ENCODE measurements at regions not wholly inside any gene's neighbourhood (a gene's known extent, or its start where the extent isn't known, plus 50 kb on each side); places are given as distances from the start of the nearest gene placed in this dataset.
A peak's percentile ranks its signal among the peaks of the same experiment; 100 is the strongest.

DNA sequence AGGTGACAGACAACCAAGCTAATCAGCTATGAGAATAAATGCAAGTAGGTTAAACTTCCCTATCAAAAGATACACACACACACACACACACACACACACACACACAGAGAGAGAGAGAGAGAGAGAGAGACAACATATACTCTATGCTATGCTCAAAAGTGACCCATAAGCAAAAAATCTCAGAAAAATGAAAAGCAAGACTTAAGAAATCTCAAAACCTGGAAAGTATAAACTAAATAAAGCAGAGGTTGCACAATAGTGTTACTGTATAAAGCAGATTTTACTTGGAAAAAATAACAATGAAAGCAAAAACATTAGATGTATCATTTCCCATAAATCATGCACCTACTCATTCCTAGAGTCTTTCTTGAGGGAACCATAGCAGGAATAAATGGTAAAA lies 221.5 kb downstream of the INHBA start:
- TF ChIP-seq POLR2A (IDR thresholded peaks at IDR 0.05) = no peak
- TF ChIP-seq, protein P1, sequence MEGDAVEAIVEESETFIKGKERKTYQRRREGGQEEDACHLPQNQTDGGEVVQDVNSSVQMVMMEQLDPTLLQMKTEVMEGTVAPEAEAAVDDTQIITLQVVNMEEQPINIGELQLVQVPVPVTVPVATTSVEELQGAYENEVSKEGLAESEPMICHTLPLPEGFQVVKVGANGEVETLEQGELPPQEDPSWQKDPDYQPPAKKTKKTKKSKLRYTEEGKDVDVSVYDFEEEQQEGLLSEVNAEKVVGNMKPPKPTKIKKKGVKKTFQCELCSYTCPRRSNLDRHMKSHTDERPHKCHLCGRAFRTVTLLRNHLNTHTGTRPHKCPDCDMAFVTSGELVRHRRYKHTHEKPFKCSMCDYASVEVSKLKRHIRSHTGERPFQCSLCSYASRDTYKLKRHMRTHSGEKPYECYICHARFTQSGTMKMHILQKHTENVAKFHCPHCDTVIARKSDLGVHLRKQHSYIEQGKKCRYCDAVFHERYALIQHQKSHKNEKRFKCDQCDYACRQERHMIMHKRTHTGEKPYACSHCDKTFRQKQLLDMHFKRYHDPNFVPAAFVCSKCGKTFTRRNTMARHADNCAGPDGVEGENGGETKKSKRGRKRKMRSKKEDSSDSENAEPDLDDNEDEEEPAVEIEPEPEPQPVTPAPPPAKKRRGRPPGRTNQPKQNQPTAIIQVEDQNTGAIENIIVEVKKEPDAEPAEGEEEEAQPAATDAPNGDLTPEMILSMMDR (IDR thresholded peaks at IDR 0.05) = no peak

DNA sequence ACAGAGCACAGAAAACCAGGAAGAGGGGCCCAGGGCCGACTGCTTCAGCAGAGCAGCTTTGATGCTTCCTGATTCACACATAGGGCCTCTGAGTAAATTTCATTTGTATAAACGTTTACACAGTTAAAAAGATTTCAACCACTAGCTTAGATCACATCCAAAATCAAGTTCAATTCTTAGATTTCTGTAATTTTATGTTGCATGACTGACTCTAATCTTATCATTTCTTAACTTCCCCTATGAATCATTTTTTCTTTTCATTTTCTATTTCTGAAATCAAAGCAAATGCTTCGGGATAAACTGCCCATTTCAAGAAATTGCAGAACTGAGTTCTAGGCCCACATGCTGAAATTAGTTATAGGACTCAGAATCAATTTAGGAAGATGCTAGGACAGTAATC lies 224.7 kb downstream of the INHBA start:
- Histone ChIP-seq H3K9me3 (replicated peaks in 1 of 3) (no peaks in the 10 kb centered on the region), H3K36me3 (replicated peaks in 1 of 2) (no peaks in the 10 kb centered on the region), H3K4me3 (no peak overlapping the region), H3K27ac (peak overlapping the region in 3 of 5 donors; percentile 48 to 67 (median 62)), H3K4me1 (replicated peaks in 1 of 2) (peaks cover 13 to 15% of the 10 kb centered on the region in 2 donors), H3K27me3 (no peaks in the 10 kb centered on the region)
- DNase-seq = no peak
- intact Hi-C loops (cut with DNase I) = no loop called here
- 11 to 27% (median 21%) methylated on average over 3 of the region's 3 CpGs for WGBS, 4 donors
- no peak for TF ChIP-seq POLR2A (IDR thresholded peaks at IDR 0.05)
- TF ChIP-seq, protein P1 (IDR thresholded peaks at IDR 0.05) = no peak

More for the DNA sequence above, 221.5 kb downstream of the INHBA start:
- H3K9me3 ChIP-seq (replicated peaks in 1 of 3) = no peaks in the 10 kb centered on the region
- H3K27ac ChIP-seq = no peak overlapping the region
- no peak for DNase-seq
- peaks cover 13 to 15% of the 10 kb centered on the region in 2 donors for H3K4me1 ChIP-seq (replicated peaks in 1 of 2)
- H3K4me3 ChIP-seq = no peak overlapping the region
- H3K27me3 ChIP-seq = no peaks in the 10 kb centered on the region
- intact Hi-C loops (cut with DNase I) = no loop called here
- H3K36me3 ChIP-seq (replicated peaks in 1 of 2) = no peaks in the 10 kb centered on the region

DNA sequence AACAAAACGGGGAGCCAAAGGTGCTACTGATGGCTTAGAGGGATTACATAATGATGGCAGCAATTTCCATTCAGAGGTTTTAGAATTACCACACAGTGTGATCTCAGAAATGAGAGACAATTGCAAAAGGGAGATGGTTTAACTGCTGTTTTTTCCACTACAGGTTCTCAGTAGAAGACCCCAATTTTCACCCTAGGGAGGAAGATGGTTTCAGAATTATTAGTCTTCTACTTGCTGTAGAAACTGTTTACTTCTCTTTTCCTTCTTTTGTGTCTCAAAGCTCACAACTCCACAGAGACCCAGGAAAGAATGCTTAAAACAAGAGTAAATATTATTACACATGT lies 226.5 kb downstream of the INHBA start:
- TF ChIP-seq POLR2A (IDR thresholded peaks at IDR 0.05) = no peak
- TF ChIP-seq, protein P1 (IDR thresholded peaks at IDR 0.05) = no peak
- no peak for DNase-seq
- Histone ChIP-seq H3K27ac (no peak overlapping the region), H3K36me3 (replicated peaks in 1 of 2) (no peaks in the 10 kb centered on the region), H3K27me3 (no peaks in the 10 kb centered on the region), H3K9me3 (replicated peaks in 1 of 3) (no peaks in the 10 kb centered on the region), H3K4me1 (replicated peaks in 1 of 2) (peaks cover 13 to 15% of the 10 kb centered on the region in 2 donors), H3K4me3 (no peak overlapping the region)
- WGBS, 4 donors = 63 to 78% (median 66%) methylated on average over 1 of the region's 1 CpG
- intact Hi-C loops (cut with DNase I) = no loop called here

DNA sequence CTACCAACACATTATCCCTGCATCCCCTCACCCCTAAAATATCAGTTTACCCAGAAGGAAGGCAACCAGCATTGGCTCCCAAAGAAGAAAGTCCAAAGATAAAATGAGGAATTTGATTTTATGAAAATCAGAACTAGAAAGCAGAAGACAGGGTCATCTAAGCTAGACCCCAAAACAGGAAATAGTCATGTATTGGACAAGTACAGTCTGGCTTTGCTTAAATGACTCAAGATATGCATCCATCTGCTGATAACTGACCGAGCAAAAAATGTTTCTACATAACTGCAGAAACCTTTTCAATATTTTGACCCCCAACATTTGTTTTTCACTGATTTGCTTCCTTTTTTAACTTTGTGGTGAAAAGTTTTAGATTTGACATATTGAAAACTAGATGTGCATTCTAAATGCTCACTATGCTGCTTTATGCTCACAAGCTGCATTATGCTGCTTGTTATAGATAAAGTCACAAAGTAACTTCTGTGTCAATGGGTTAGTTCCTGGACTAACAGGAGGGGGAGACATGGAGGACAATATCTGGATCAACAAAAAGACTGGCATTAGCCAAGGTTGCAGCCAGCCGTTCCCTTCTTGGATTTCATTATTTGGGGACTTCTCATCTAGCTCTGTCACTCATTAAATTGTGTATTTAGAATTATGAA lies 227.0 kb downstream of the INHBA start:
- H3K4me3 ChIP-seq = no peak overlapping the region
- H3K9me3 ChIP-seq (replicated peaks in 1 of 3) = no peaks in the 10 kb centered on the region
- intact Hi-C loops (cut with DNase I) = no loop called here
- TF ChIP-seq POLR2A (IDR thresholded peaks at IDR 0.05) = no peak
- TF ChIP-seq, protein P1 (IDR thresholded peaks at IDR 0.05) = no peak
- H3K27ac ChIP-seq = no peak overlapping the region
- 54 to 56% (median 55%) methylated on average over 2 of the region's 2 CpGs for WGBS, 4 donors
- H3K4me1 ChIP-seq (replicated peaks in 1 of 2) = peaks cover 13 to 15% of the 10 kb centered on the region in 2 donors
- DNase-seq = no peak
- H3K36me3 ChIP-seq (replicated peaks in 1 of 2) = no peaks in the 10 kb centered on the region
- no peaks in the 10 kb centered on the region for H3K27me3 ChIP-seq
